GM04504 (cell line): ENCODE measurements at regions not wholly inside any gene's neighbourhood (a gene's known extent, or its start where the extent isn't known, plus 50 kb on each side); places are given as distances from the start of the nearest gene placed in this dataset.
"Not testable (repeated sequence)": the region's sequence is repeated elsewhere in the genome, so short reads cannot be mapped to it uniquely, and the experiment has no call there.

Experiments used
- DNase-seq: peaks from one replicate; pipeline ENCODE4 v3.0.0-alpha.2; 2012; ENCODE audit warnings: low read depth

DNA sequence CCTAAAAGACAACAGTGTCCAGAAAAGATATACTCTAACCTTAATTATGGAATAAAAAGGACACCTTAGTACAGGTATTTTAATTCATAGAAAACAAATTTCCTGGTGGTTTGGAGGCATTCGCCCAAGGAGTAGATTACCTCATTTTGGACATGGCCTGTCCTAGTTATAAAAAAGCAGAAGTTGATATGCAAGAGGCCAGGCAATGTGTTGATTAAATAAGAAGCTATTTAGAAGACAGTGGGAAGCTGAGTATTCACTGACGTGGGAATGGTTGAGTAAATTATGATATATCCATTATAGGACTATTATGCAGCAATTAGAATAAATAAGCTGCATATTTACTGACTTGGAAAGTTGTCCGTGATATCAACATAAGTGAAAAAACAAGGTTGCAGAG is 314.9 kb downstream of the ALDH8A1 start:
- no peak for DNase-seq

DNA sequence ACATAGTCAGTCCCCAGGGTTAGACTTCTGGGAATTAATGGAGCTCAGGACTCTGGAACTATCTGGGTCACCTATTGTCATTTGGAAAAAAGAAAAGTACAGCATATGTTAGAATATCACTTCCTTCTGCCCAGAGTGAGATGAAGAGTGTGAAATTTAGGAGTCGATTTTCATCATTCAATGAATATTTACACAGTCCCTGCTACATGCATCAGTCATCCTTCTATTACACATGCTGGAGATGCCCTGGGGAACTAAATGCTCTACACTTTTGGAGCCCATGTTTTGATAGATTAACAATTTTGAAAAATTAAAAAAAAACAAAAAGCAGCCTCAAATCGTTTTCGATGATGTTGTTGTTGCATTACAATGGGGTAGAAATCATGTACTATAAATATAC is 315.4 kb downstream of the ALDH8A1 start:
- DNase-seq: no peak

DNA sequence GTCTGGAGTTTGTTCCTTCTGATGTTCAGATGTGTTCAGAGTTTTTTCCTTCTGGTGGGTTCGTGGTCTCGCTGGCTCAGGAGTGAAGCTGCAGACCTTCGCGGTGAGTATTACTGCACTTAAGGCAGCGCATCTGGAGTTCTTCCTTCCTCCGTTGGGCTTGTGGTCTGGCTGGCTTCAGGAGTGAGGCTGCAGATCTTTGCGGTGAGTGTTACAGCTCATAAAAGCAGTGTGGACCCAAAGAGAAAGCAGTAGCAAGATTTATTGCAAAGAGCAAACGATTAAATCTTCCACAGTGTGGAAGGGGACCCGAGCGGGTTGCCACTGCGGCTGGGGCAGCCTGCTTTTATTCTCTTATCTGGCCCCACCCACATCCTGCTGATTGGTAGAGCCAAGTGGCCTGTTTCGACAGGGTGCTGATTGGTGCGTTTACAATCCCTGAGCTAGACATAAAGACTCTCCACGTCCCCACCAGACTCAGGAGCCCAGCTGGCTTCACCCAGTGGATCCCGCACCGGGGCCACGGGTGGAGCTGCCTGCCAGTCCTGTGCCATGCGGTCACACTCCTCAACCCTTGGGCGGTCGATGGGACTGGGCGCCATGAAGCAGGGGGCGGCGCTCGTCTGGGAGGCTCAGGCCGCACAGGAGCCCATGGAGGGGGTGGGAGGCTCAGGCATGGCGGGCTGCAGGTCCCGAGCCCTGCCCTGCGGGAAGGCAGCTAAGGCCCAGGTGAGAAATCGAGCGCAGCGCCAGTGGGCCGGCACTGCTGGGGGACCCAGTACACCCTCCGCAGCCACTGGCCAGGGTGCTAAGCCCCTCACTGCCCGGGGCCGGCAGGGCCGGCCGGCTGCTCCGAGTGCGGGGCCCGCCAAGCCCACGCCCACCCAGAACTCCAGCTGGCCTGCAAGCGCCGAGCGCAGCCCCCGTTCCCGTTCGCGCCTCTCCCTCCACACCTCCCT is 315.3 kb upstream of the SGK1 start:
- peak; percentile 69 for DNase-seq

DNA sequence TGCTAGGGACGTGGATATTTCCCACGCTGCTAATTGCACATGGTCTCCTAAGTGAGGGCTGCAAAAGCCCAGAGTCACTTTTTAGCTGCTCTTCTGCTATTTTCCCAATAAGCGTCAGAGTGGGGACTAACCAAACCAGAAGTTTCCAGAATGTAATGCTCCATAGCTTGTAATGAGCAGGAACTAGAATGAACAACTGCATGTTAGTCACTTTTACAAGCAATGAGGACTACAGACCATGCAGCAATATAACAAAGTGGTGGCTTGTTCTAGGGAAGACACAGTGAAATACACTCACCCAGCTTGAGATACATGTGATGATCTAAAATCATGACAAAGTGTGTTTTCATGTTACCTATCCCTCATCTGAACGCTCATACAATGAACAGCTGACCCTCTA is 314.1 kb upstream of the SGK1 start:
- no peak for DNase-seq

GRCh38 chr6:134631398-134631924 is 313.5 kb upstream of the SGK1 start:
- no peak for DNase-seq

DNA sequence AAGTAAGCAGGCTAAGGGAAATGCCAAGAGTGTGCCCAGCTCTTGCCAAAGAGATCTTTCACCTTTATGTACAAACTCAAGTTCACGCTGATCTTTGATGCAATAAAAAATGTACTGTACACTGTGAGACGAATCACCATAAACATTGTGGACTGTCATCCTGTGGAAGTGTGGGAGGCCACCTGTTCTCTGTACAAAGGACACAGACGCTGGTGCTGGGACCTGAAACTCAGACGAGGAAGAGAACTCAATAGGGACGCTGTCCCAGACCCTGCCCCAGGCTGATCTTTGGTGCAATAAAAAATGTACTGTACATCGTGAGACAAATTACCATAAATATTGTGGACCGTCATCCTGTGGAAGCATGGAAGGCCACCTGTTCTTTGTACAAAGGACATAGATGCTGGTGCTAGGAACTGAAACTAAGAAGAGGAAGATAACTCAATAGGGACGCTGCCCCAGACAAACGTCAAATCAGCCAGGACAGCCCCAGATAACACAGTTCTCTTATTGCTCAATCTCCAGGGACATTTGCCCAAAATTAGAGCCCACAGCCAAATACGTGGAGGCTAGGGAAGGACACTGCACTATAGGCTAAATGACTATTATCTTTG is 312.7 kb upstream of the SGK1 start:
- DNase-seq: no peak

DNA sequence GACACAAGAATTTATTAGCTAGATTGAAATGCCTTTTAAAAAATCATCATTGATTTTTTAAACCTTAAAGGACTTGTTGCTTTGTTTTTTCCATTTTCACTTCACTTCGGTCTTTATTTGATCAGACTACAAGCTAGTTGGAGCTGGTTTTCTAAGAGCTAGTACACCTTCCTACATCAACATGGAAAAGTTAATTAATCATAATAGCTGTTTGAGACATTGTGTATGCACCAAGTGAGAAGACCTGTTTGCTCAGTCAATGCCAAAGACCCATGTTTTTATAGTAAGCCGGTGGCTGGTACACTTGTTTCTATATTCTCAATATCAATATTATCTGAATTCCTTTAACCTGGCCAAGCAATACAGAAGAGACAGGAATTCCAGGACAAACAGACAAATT is 310.2 kb upstream of the SGK1 start:
- DNase-seq: no peak

- DNase-seq: no peak
These were observed 309.8 kb upstream of the SGK1 start for GRCh38 chr6:134627707-134628106.

- no peak for DNase-seq
These were observed 308.7 kb upstream of the SGK1 start for GRCh38 chr6:134626589-134626988.

GRCh38 chr6:134626086-134626485 is 308.2 kb upstream of the SGK1 start:
- DNase-seq: no peak

GRCh38 chr6:134624781-134625180 is 306.9 kb upstream of the SGK1 start:
- no peak for DNase-seq

DNA sequence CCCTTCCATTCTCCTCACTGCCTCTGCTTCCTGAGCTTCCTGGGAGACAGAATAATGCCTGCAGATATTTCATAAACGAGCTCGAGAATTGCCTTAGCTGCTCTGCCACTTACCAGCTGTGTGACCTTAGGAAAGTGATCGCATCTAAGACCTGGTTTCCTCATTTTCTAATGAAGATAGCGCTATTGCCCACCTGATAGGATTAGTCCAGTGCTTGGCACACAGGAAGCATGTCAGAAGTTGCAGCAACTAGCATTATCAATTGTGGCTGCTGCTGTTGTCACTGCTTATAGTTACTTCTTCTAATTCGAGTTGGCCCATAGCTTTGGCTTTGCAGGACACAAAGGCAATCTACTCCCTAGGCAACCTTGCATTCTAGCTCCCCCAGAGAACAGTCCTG is 305.5 kb upstream of the SGK1 start:
- DNase-seq: no peak

GRCh38 chr6:134622382-134623173 is 304.7 kb upstream of the SGK1 start:
- no peak for DNase-seq

DNA sequence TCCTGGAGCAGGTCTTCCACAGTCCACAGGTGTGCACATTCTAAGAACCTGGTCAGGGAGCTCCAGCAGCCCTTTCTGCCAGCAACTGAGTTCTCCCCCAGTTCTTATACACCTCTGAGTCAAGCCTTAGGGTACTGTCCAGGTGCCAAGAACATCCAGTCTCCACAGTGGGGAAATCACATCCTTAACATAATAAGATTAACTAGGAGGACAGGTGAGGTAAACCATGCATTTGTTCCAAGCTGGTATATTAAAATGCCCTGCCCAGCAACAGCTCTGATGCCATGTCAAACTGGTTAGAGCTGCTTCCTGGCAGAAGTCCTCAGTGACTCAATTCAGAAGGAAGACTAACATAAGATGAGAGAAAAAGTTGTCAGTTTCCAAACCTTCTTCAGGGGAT is 303.9 kb upstream of the SGK1 start:
- DNase-seq: no peak

- DNase-seq: no peak
These were observed 301.9 kb upstream of the SGK1 start for GRCh38 chr6:134619789-134620188.

DNA sequence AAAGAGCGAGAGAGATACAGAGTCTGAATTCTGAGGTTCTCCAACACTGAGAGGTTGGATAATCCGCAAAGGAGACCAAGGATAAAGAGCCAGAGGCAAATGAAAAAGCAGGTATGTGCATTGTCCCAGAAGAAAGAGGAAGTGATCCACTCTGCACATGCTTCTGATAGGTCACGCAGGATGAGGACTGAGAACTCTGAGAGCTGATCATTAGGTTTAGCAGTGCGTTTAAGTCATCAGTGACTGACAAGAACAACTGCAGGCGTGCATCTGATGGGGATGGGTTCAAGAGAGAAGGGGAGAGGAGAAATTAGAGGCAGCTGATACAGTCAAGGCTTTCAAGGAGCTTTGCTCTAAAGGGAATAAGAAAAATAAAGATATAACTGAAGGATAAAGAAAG is 301.2 kb upstream of the SGK1 start:
- DNase-seq: no peak

GRCh38 chr6:134614606-134615485 is 296.9 kb upstream of the SGK1 start:
- DNase-seq: no peak

GRCh38 chr6:134612128-134612527 is 294.2 kb upstream of the SGK1 start:
- not testable (repeated sequence) for DNase-seq

DNA sequence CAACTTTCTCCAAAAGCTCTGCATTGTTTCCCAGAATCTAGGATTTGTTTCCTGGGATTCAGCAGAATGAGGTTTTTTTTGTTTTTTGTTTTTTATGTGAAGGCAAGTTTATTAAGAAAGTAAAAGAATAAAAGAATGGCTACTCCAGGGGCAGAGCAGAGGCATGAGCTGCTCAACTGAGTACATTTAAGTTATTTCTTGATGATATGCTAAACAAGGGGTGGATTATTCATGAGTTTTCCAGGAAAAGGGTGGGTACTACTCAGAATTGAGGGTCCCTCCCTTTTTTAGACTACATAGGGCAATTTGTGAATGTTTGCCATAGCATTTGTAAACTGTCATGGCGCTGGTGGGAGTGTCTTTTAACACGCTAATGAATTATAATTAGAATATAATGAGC is 292.5 kb upstream of the SGK1 start:
- no peak for DNase-seq

DNA sequence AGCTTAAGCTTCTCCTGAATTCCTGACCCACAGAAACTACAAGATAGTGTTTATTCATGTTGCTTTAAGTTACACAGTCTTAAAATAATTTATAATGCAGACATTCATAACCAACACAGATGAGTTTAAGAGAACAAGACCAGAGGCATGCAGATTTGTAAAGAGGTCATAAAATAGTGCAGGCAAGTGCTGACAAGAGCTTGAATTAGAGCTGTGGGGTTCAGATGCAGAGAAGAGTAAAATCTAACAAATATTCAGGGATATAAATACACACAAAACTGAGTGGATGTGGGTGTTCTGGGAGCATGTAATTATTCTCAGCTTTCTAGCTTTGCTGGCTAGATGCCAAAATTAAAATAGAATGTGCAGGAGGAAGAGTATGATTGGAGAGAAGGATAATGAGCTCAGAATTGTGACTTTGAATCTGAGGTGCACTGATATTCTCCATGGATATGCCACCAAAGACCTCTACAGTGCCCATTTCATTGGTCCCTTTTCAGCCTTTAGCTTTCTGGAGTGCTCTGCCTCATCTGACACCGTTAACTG is 291.9 kb upstream of the SGK1 start:
- DNase-seq: no peak

DNA sequence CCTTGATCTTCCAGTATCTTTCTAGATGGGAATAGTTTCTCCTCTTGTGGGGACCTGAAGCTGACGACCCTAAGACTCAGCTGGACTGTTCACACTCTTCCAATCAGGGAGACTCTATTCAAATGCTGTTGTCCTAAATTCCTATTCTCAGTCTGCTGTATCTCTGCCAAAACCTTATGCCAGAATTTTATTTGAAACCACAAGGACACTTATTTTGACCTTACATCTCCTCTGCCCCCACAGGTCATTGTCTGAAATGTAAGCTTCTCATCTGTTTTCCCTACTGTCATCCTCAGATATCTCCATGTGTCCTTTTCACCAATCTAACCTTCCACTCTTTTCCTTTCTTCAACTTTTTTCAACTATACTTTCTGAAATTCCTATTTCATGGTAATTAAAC is 289.5 kb upstream of the SGK1 start:
- no peak for DNase-seq
